ENCODE measurements at regions not wholly inside any gene's neighbourhood (a gene's known extent, or its start where the extent isn't known, plus 50 kb on each side); places are given as distances from the start of the nearest gene placed in this dataset.

- DNase-seq, result no peak
Measured at GRCh38 chr18:24678107-24678506, 217.7 kb downstream of the HRH4 start.

GRCh38 chr18:24678626-24679025 lies 218.2 kb downstream of the HRH4 start:
- DNase-seq, result no peak

- no peak for DNase-seq
Measured at GRCh38 chr18:24679062-24679461, 218.6 kb downstream of the HRH4 start.

- no peak for DNase-seq
Measured at GRCh38 chr18:24683925-24684324, 223.5 kb downstream of the HRH4 start.

- no peak for DNase-seq
Measured at GRCh38 chr18:24685254-24685959, 225.0 kb downstream of the HRH4 start.

- no peak for DNase-seq
Measured at GRCh38 chr18:24695168-24695567, 234.7 kb downstream of the HRH4 start.

- DNase-seq, result no peak
Measured at GRCh38 chr18:24702001-24702515, 241.6 kb downstream of the HRH4 start.

GRCh38 chr18:24703316-24703715 lies 242.9 kb downstream of the HRH4 start:
- DNase-seq, result no peak

GRCh38 chr18:24704946-24705630 lies 244.7 kb downstream of the HRH4 start:
- no peak for DNase-seq

- DNase-seq, result no peak
Measured at GRCh38 chr18:24710474-24710873, 250.0 kb downstream of the HRH4 start.

GRCh38 chr18:24719791-24720190 lies 259.4 kb downstream of the HRH4 start:
- no peak for DNase-seq

- DNase-seq, result no peak
Measured at GRCh38 chr18:24721388-24721787, 261.0 kb downstream of the HRH4 start.

- DNase-seq, result no peak
Measured at GRCh38 chr18:24725644-24726415, 265.4 kb downstream of the HRH4 start.

GRCh38 chr18:24726727-24727492 lies 266.5 kb downstream of the HRH4 start:
- DNase-seq, result peak; percentile 56 to 69

GRCh38 chr18:24727685-24728084 lies 267.2 kb downstream of the HRH4 start:
- DNase-seq, result no peak

GRCh38 chr18:24731158-24731557 lies 270.7 kb downstream of the HRH4 start:
- DNase-seq, result no peak

- DNase-seq, result no peak
Measured at GRCh38 chr18:24731981-24732380, 271.5 kb downstream of the HRH4 start.

GRCh38 chr18:24734058-24734457 lies 273.6 kb downstream of the HRH4 start:
- no peak for DNase-seq

- DNase-seq, result no peak
Measured at GRCh38 chr18:24735624-24736231, 275.3 kb downstream of the HRH4 start.

GRCh38 chr18:24736662-24737330 lies 276.4 kb downstream of the HRH4 start:
- DNase-seq, result no peak

- no peak for DNase-seq
Measured at GRCh38 chr18:24740829-24741228, 280.4 kb downstream of the HRH4 start.

- DNase-seq, result no peak
Measured at GRCh38 chr18:24741321-24741720, 280.9 kb downstream of the HRH4 start.
